Choroid plexus epithelial cell (primary cell): ENCODE measurements at regions not wholly inside any gene's neighbourhood (a gene's known extent, or its start where the extent isn't known, plus 50 kb on each side); places are given as distances from the start of the nearest gene placed in this dataset.
"Not testable (repeated sequence)": the region's sequence is repeated elsewhere in the genome, so short reads cannot be mapped to it uniquely, and the experiment has no call there.

ENCODE experiments used
- DNase-seq: peaks from one replicate; pipeline ENCODE4 v3.0.0-alpha.2; 2010; ENCODE audit warnings: low read depth
- H3K4me3 ChIP-seq: 2 replicates; pipeline ENCODE4 v1.5.1; 2011; ENCODE audit warnings: low read depth, mild to moderate bottlenecking, control low read depth, low read length, moderate library complexity
- TF ChIP-seq, protein P1 (sequence below): conservative IDR thresholded peaks from 2 replicates; pipeline ENCODE4 v1.5.1; 2011; ENCODE audit warnings: low read depth, mild to moderate bottlenecking, control low read depth, inconsistent platforms, low read length, moderate library complexity

DNA sequence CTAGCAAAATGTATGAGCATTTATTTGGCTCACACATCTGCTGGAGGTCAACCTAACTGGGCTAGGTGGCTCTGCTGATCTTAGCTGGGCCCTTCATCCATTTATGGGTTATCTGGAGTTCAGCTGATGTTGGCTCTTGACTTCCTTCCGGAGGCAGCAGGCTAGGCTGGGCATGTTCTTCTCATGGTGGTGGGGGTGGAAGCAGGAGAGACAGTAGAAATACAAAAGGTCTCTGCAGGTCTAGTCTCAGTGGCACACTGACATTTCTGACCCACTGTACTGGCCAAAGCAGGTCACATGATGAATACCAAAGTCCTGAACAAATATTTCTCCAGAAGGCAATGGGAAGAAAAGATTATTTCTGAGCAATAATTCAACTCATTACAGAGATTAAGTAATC lies 334.6 kb downstream of the CRPPA start:
- TF ChIP-seq, protein P1, sequence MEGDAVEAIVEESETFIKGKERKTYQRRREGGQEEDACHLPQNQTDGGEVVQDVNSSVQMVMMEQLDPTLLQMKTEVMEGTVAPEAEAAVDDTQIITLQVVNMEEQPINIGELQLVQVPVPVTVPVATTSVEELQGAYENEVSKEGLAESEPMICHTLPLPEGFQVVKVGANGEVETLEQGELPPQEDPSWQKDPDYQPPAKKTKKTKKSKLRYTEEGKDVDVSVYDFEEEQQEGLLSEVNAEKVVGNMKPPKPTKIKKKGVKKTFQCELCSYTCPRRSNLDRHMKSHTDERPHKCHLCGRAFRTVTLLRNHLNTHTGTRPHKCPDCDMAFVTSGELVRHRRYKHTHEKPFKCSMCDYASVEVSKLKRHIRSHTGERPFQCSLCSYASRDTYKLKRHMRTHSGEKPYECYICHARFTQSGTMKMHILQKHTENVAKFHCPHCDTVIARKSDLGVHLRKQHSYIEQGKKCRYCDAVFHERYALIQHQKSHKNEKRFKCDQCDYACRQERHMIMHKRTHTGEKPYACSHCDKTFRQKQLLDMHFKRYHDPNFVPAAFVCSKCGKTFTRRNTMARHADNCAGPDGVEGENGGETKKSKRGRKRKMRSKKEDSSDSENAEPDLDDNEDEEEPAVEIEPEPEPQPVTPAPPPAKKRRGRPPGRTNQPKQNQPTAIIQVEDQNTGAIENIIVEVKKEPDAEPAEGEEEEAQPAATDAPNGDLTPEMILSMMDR, result no peak

DNA sequence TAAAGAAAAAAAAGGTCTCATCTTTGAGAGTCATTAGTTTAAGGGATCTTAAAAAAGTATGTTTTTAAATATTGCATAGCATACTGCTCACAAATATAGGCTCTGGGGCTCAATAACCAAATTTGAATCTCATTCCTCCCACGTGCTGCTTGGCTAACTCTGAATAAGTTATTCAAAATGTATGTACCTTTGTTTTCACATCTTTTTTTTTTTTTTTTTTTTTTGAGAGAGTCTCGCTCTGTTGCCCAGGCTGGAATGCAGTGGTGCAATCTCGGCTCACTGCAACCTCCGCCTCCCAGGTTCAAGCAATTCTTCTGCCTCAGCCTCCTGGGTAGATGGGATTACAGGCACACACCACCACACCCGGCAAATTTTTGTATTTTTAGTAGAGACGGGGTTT lies 335.6 kb downstream of the CRPPA start:
- not testable (repeated sequence) for DNase-seq, H3K4me3 ChIP-seq

More for the DNA sequence above, 334.6 kb downstream of the CRPPA start:
- peak; percentile 70 for DNase-seq
- no peak overlapping the region for H3K4me3 ChIP-seq

DNA sequence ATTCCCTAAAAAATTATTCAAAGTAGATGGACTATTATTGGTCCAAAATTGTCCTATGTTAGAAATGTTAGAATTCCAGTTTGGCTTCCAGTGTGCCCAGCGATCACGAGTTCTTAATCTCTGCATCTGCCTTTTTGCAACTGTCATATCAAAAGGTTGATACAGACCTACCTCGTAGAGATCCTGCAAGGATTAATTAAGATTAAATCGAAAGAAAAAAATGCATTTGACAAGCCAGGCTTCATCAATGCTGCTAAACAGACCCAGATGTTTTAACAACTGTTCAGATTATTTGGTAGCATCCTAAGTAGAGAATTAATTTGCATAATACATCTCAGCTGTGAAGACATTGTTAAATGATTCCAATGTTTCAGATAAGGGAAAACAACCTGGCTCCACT lies 336.5 kb downstream of the CRPPA start:
- TF ChIP-seq, protein P1, result no peak
- H3K4me3 ChIP-seq, result no peak overlapping the region
- no peak for DNase-seq

DNA sequence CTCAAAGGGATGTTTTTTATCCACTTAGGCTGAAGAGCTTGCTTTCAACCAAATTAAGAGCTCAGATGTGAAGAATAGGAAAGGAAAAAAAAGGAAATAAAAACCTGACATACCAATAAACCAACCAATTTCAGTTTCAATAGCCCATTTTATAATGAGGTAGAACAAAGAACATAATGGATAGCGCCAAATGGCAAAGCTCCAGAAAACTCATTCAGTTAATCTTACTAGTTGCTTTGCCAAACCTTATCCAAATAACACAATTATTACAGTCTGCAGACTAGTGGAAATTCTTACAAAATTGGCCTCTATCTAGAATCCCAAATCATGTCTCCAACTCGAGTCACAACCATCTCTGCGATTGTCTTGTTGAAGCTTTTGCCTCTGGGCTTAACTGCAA lies 337.0 kb downstream of the CRPPA start:
- peak; percentile 32 for DNase-seq
- TF ChIP-seq, protein P1, result no peak

DNA sequence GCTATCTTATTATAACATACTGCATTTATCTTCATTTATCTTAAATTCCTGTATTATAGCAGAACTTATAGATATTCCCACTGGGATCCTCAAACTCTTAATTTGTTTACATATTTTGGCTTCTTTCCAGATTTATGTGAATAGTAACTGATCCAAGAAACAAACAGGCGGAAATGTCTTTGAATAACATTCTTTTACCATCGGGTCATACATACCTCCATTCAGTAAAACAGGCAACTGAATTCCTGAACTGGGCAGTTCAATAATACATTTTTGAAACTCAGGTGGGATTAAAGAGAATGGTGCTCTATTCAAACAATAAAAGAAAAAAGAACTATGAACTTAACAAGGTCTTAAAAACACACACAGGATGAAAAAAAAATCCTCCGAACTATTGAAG lies 337.4 kb downstream of the CRPPA start:
- H3K4me3 ChIP-seq, result no peak overlapping the region
- TF ChIP-seq, protein P1, result no peak
- DNase-seq, result peak; percentile 70

More for the DNA sequence above, 337.0 kb downstream of the CRPPA start:
- H3K4me3 ChIP-seq, result no peak overlapping the region

DNA sequence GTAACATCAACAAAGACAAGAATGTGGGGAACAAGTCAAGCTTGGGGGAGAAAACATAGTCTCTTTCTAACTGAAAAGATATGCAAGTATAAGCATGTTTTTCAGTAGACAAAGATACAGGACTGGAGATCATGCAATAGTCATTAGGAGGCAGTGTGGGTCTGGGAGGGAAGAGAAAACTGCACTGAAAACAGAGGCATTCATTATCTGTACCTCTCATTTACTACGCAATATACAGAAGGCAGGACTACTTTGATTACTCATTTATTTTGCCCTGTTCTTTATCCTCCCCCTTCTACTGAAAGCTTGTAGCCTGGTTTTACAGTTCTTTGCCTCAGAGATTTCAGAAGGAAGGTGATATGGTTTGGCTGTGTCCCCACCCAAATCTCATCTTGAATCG lies 341.2 kb downstream of the CRPPA start:
- DNase-seq, result peak; percentile 57
- TF ChIP-seq, protein P1, result peak; percentile 26
- no peak overlapping the region for H3K4me3 ChIP-seq

DNA sequence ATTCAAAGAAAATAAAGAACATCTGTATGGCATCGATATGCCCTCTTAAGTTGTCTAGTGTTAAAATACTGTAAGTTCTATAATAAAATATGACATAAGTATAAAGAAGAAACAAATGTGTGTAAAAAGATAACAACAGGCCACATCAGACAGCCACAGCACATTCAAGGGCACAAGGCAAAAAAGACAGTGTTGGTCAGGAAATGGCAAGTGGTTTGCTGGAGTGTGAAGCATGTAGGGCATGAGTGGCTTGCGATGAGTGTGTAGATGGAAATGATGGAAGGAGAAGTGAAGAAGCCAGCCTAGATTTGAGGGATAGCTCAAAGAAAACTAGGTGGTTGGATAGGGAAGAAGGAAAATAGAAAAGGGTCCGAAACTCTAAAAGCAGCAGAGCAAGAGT lies 341.6 kb downstream of the CRPPA start:
- no peak overlapping the region for H3K4me3 ChIP-seq
- TF ChIP-seq, protein P1, result no peak
- no peak for DNase-seq
